ENCODE measurements at regions not wholly inside any gene's neighbourhood (a gene's known extent, or its start where the extent isn't known, plus 50 kb on each side); places are given as distances from the start of the nearest gene placed in this dataset.

- TF ChIP-seq CTCF (IDR thresholded peaks at IDR 0.05) (no peak), POLR2A (IDR thresholded peaks at IDR 0.05) (no peak)
Measured at GRCh38 chr1:203944651-203945404, 83.4 kb downstream of the SNRPE start.

Measured in esophagus squamous epithelium (tissue), 4 donors.